ENCODE measurements at regions not wholly inside any gene's neighbourhood (a gene's known extent, or its start where the extent isn't known, plus 50 kb on each side); places are given as distances from the start of the nearest gene placed in this dataset.

- DNase-seq = no peak
Observed at GRCh38 chr6:90807791-90808701, 221.2 kb upstream of the MAP3K7 start.

- no peak for DNase-seq
Observed at GRCh38 chr6:90805619-90806155, 218.8 kb upstream of the MAP3K7 start.

- no peak for DNase-seq
Observed at GRCh38 chr6:90803956-90804355, 217.1 kb upstream of the MAP3K7 start.

GRCh38 chr6:90795078-90795477 lies 208.2 kb upstream of the MAP3K7 start:
- DNase-seq = no peak

- no peak for DNase-seq
Observed at GRCh38 chr6:90793771-90794170, 206.9 kb upstream of the MAP3K7 start.

- DNase-seq = peak; percentile 61
Observed at GRCh38 chr6:90790696-90791095, 203.8 kb upstream of the MAP3K7 start.

GRCh38 chr6:90790058-90790457 lies 203.2 kb upstream of the MAP3K7 start:
- peak; percentile 80 for DNase-seq

GRCh38 chr6:90788781-90789180 lies 201.9 kb upstream of the MAP3K7 start:
- no peak for DNase-seq

GRCh38 chr6:90787446-90787845 lies 200.6 kb upstream of the MAP3K7 start:
- no peak for DNase-seq

- no peak for DNase-seq
Observed at GRCh38 chr6:90780778-90781177, 193.9 kb upstream of the MAP3K7 start.

- no peak for DNase-seq
Observed at GRCh38 chr6:90780141-90780540, 193.3 kb upstream of the MAP3K7 start.

GRCh38 chr6:90778417-90779203 lies 191.7 kb upstream of the MAP3K7 start:
- no peak for DNase-seq

GRCh38 chr6:90770778-90771177 lies 183.9 kb upstream of the MAP3K7 start:
- DNase-seq = no peak

GRCh38 chr6:90765895-90766294 lies 179.0 kb upstream of the MAP3K7 start:
- no peak for DNase-seq

- DNase-seq = no peak
Observed at GRCh38 chr6:90765491-90765890, 178.6 kb upstream of the MAP3K7 start.

GRCh38 chr6:90764001-90764400 lies 177.1 kb upstream of the MAP3K7 start:
- no peak for DNase-seq

GRCh38 chr6:90759664-90760063 lies 172.8 kb upstream of the MAP3K7 start:
- DNase-seq = no peak

- DNase-seq = no peak
Observed at GRCh38 chr6:90758741-90759140, 171.9 kb upstream of the MAP3K7 start.

GRCh38 chr6:90753820-90754643 lies 167.2 kb upstream of the MAP3K7 start:
- DNase-seq = no peak

GRCh38 chr6:90739802-90740201 lies 152.9 kb upstream of the MAP3K7 start:
- DNase-seq = no peak

- peak; percentile 78 for DNase-seq
Observed at GRCh38 chr6:90739339-90739738, 152.5 kb upstream of the MAP3K7 start.

GRCh38 chr6:90730151-90730673 lies 143.3 kb upstream of the MAP3K7 start:
- DNase-seq = no peak

GRCh38 chr6:90729057-90729456 lies 142.2 kb upstream of the MAP3K7 start:
- peak; percentile 86 for DNase-seq

Measured in islet precursor cell (in vitro differentiated cells).